ENCODE measurements at regions not wholly inside any gene's neighbourhood (a gene's known extent, or its start where the extent isn't known, plus 50 kb on each side); places are given as distances from the start of the nearest gene placed in this dataset.
"Not testable (repeated sequence)": the region's sequence is repeated elsewhere in the genome, so short reads cannot be mapped to it uniquely, and the experiment has no call there.

- no peak for DNase-seq
These were observed 624.5 kb upstream of the CHD1 start for GRCh38 chr5:99553211-99553810.

GRCh38 chr5:99544356-99544755 is 615.5 kb upstream of the CHD1 start:
- no peak for DNase-seq

- DNase-seq = no peak
These were observed 615.0 kb upstream of the CHD1 start for GRCh38 chr5:99543841-99544240.

- DNase-seq = not testable (repeated sequence)
These were observed 605.4 kb upstream of the CHD1 start for GRCh38 chr5:99534241-99534640.

GRCh38 chr5:99521666-99522065 is 592.9 kb upstream of the CHD1 start:
- not testable (repeated sequence) for DNase-seq

- DNase-seq = not testable (repeated sequence)
These were observed 587.2 kb upstream of the CHD1 start for GRCh38 chr5:99515864-99516490.

- not testable (repeated sequence) for DNase-seq
These were observed 581.5 kb upstream of the CHD1 start for GRCh38 chr5:99510237-99510866.

GRCh38 chr5:99509064-99509463 is 580.3 kb upstream of the CHD1 start:
- not testable (repeated sequence) for DNase-seq

GRCh38 chr5:99495456-99495855 is 566.6 kb upstream of the CHD1 start:
- DNase-seq = not testable (repeated sequence)

GRCh38 chr5:99478450-99478849 is 549.6 kb upstream of the CHD1 start:
- DNase-seq = not testable (repeated sequence)

GRCh38 chr5:99473328-99473727 is 544.5 kb upstream of the CHD1 start:
- not testable (repeated sequence) for DNase-seq

GRCh38 chr5:99471726-99472125 is 542.9 kb upstream of the CHD1 start:
- DNase-seq = not testable (repeated sequence)

- not testable (repeated sequence) for DNase-seq
These were observed 542.4 kb upstream of the CHD1 start for GRCh38 chr5:99471178-99471577.

GRCh38 chr5:99470636-99471035 is 541.8 kb upstream of the CHD1 start:
- DNase-seq = not testable (repeated sequence)

- DNase-seq = no peak
These were observed 531.9 kb upstream of the CHD1 start for GRCh38 chr5:99460701-99461100.

GRCh38 chr5:99453196-99453595 is 524.4 kb upstream of the CHD1 start:
- no peak for DNase-seq

GRCh38 chr5:99449786-99450185 is 521.0 kb upstream of the CHD1 start:
- no peak for DNase-seq

GRCh38 chr5:99445805-99446204 is 517.0 kb upstream of the CHD1 start:
- no peak for DNase-seq

GRCh38 chr5:99441235-99441634 is 512.4 kb upstream of the CHD1 start:
- DNase-seq = no peak

- no peak for DNase-seq
These were observed 509.8 kb upstream of the CHD1 start for GRCh38 chr5:99438619-99439018.

- no peak for DNase-seq
These were observed 509.2 kb upstream of the CHD1 start for GRCh38 chr5:99437986-99438385.

GRCh38 chr5:99423396-99423795 is 494.6 kb upstream of the CHD1 start:
- not testable (repeated sequence) for DNase-seq

- DNase-seq = not testable (repeated sequence)
These were observed 489.8 kb upstream of the CHD1 start for GRCh38 chr5:99418640-99419039.

- not testable (repeated sequence) for DNase-seq
These were observed 481.6 kb upstream of the CHD1 start for GRCh38 chr5:99410386-99410785.

Measured in hippocampal formation (tissue), 2 donors.